ENCODE measurements at regions not wholly inside any gene's neighbourhood (a gene's known extent, or its start where the extent isn't known, plus 50 kb on each side); places are given as distances from the start of the nearest gene placed in this dataset.

- H3K36me3 ChIP-seq (replicated peaks in 1 of 2; ENCODE audit: control extremely low read depth in 1 of 2, control insufficient read depth in 1 of 2, extremely low read depth in 1 of 2, insufficient read depth in 2 of 2, low read length in 1 of 2), result no peaks in the 10 kb centered on the region
- ATAC-seq (ENCODE audit: low read depth) (no peak), DNase-seq (no peak)
- H3K27me3 ChIP-seq (replicated peaks in 1 of 4; ENCODE audit: control extremely low read depth in 1 of 4, control insufficient read depth in 3 of 4, insufficient read depth in 4 of 4, low read length in 3 of 4), result no peaks in the 10 kb centered on the region
- no peak overlapping the region for H2AFZ ChIP-seq (ENCODE audit: insufficient read depth, low read depth, low read length, poor library complexity, severe bottlenecking)
- H3K79me2 ChIP-seq (ENCODE audit: control insufficient read depth, insufficient read depth, low read length), result no peaks in the 10 kb centered on the region
- no peak overlapping the region for H3K4me2 ChIP-seq (replicated peaks; ENCODE audit: low read depth, low read length, poor library complexity, severe bottlenecking)
- TF ChIP-seq EZH2 (IDR thresholded peaks at IDR 0.05; ENCODE audit: borderline replicate concordance, insufficient read depth, low read depth, low read length, poor library complexity, severe bottlenecking), result no peak
- TF ChIP-seq, protein P1, sequence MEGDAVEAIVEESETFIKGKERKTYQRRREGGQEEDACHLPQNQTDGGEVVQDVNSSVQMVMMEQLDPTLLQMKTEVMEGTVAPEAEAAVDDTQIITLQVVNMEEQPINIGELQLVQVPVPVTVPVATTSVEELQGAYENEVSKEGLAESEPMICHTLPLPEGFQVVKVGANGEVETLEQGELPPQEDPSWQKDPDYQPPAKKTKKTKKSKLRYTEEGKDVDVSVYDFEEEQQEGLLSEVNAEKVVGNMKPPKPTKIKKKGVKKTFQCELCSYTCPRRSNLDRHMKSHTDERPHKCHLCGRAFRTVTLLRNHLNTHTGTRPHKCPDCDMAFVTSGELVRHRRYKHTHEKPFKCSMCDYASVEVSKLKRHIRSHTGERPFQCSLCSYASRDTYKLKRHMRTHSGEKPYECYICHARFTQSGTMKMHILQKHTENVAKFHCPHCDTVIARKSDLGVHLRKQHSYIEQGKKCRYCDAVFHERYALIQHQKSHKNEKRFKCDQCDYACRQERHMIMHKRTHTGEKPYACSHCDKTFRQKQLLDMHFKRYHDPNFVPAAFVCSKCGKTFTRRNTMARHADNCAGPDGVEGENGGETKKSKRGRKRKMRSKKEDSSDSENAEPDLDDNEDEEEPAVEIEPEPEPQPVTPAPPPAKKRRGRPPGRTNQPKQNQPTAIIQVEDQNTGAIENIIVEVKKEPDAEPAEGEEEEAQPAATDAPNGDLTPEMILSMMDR (IDR thresholded peaks at IDR 0.05), result peak; percentile 29
- ChIA-PET POLR2A (no interaction called here), CTCF (interaction anchor here (0.6 to 1.4 kb wide), 2 partner anchors 33 to 43 kb away, joined by 3 to 4 read pairs; no protein-coding TSS in a partner anchor)
- H3K27me3 Mint-ChIP-seq, result no peaks in the 10 kb centered on the region
- H3K4me1 Mint-ChIP-seq, result no peaks in the 10 kb centered on the region
- H4K20me1 ChIP-seq (ENCODE audit: control insufficient read depth, insufficient read depth, low read length, poor library complexity, severe bottlenecking), result no peaks in the 10 kb centered on the region
- H3K4me3 Mint-ChIP-seq, result no peak overlapping the region
- peaks cover 0 to 5% (median 0%) of the 10 kb centered on the region in 3 donors for H3K9me3 ChIP-seq (ENCODE audit: control extremely low read depth in 1 of 3, control insufficient read depth in 2 of 3, insufficient read depth in 1 of 3, low read length in 2 of 3)
- no peaks in the 10 kb centered on the region for H3K4me1 ChIP-seq (ENCODE audit: control insufficient read depth in 2 of 2, insufficient read depth in 2 of 2, low read length in 2 of 2)
- intact Hi-C loops (cut with micrococcal nuclease), result no loop called here
- no peak overlapping the region for H3K27ac Mint-ChIP-seq
- WGBS (ENCODE audit: insufficient coverage), result no CpG with 5 or more reads among the region's 1 CpG
- no peak overlapping the region for H3K9ac ChIP-seq (ENCODE audit: low read length)
- no peak overlapping the region for H3K4me3 ChIP-seq (ENCODE audit: control extremely low read depth in 1 of 5, extremely low read depth in 1 of 5, insufficient read depth in 1 of 5, low read depth in 2 of 5, low read length in 4 of 5)
- H3K27ac ChIP-seq (ENCODE audit: low read length in 2 of 2), result no peak overlapping the region
- H3K9me3 Mint-ChIP-seq (ENCODE audit: insufficient read depth), result no peaks in the 10 kb centered on the region
Observed at GRCh38 chr13:23087880-23088279, 92.9 kb upstream of the SGCG start.

GRCh38 chr13:23098161-23098907 is 82.4 kb upstream of the SGCG start:
- H3K9me3 Mint-ChIP-seq (ENCODE audit: insufficient read depth), result peaks cover 1% of the 10 kb centered on the region
- H3K4me1 ChIP-seq (ENCODE audit: control insufficient read depth in 2 of 2, insufficient read depth in 2 of 2, low read length in 2 of 2), result no peaks in the 10 kb centered on the region
- WGBS (ENCODE audit: insufficient coverage), result 88% methylated on average over 3 of the region's 7 CpGs
- no peaks in the 10 kb centered on the region for H3K27me3 Mint-ChIP-seq
- no peaks in the 10 kb centered on the region for H3K79me2 ChIP-seq (ENCODE audit: control insufficient read depth, insufficient read depth, low read length)
- intact Hi-C loops (cut with micrococcal nuclease), result no loop called here
- H3K36me3 ChIP-seq (replicated peaks in 1 of 2; ENCODE audit: control extremely low read depth in 1 of 2, control insufficient read depth in 1 of 2, extremely low read depth in 1 of 2, insufficient read depth in 2 of 2, low read length in 1 of 2), result no peaks in the 10 kb centered on the region
- no peak overlapping the region for H3K4me3 Mint-ChIP-seq
- no peak overlapping the region for H3K9ac ChIP-seq (ENCODE audit: low read length)
- H3K27ac ChIP-seq (ENCODE audit: low read length in 2 of 2), result no peak overlapping the region
- H3K4me2 ChIP-seq (replicated peaks; ENCODE audit: low read depth, low read length, poor library complexity, severe bottlenecking), result no peak overlapping the region
- TF ChIP-seq EZH2 (IDR thresholded peaks at IDR 0.05; ENCODE audit: borderline replicate concordance, insufficient read depth, low read depth, low read length, poor library complexity, severe bottlenecking), result no peak
- TF ChIP-seq, protein P1 (IDR thresholded peaks at IDR 0.05), result no peak
- CTCF ChIA-PET, result no interaction called here
- POLR2A ChIA-PET, result no interaction called here
- H3K9me3 ChIP-seq (ENCODE audit: control extremely low read depth in 1 of 3, control insufficient read depth in 2 of 3, insufficient read depth in 1 of 3, low read length in 2 of 3), result peaks cover 0 to 13% (median 0%) of the 10 kb centered on the region in 3 donors
- H3K4me3 ChIP-seq (ENCODE audit: control extremely low read depth in 1 of 5, extremely low read depth in 1 of 5, insufficient read depth in 1 of 5, low read depth in 2 of 5, low read length in 4 of 5), result no peak overlapping the region
- no peak for ATAC-seq (ENCODE audit: low read depth)
- H4K20me1 ChIP-seq (ENCODE audit: control insufficient read depth, insufficient read depth, low read length, poor library complexity, severe bottlenecking), result no peaks in the 10 kb centered on the region
- H3K27me3 ChIP-seq (replicated peaks in 1 of 4; ENCODE audit: control extremely low read depth in 1 of 4, control insufficient read depth in 3 of 4, insufficient read depth in 4 of 4, low read length in 3 of 4), result no peaks in the 10 kb centered on the region
- H3K27ac Mint-ChIP-seq, result no peak overlapping the region
- no peak overlapping the region for H2AFZ ChIP-seq (ENCODE audit: insufficient read depth, low read depth, low read length, poor library complexity, severe bottlenecking)
- H3K4me1 Mint-ChIP-seq, result no peaks in the 10 kb centered on the region
- no peak for DNase-seq

All from B cell (primary cell).